GF-D8 (cell line): ENCODE measurements at regions not wholly inside any gene's neighbourhood (a gene's known extent, or its start where the extent isn't known, plus 50 kb on each side); places are given as distances from the start of the nearest gene placed in this dataset.

Experiments used
- DNase-seq: peaks from one replicate; lab custom pipeline; 2025; lab: John Stamatoyannopoulos, UW

GRCh38 chr13:106350208-106350607, 185.3 kb downstream of the EFNB2 start:
- no peak for DNase-seq

DNA sequence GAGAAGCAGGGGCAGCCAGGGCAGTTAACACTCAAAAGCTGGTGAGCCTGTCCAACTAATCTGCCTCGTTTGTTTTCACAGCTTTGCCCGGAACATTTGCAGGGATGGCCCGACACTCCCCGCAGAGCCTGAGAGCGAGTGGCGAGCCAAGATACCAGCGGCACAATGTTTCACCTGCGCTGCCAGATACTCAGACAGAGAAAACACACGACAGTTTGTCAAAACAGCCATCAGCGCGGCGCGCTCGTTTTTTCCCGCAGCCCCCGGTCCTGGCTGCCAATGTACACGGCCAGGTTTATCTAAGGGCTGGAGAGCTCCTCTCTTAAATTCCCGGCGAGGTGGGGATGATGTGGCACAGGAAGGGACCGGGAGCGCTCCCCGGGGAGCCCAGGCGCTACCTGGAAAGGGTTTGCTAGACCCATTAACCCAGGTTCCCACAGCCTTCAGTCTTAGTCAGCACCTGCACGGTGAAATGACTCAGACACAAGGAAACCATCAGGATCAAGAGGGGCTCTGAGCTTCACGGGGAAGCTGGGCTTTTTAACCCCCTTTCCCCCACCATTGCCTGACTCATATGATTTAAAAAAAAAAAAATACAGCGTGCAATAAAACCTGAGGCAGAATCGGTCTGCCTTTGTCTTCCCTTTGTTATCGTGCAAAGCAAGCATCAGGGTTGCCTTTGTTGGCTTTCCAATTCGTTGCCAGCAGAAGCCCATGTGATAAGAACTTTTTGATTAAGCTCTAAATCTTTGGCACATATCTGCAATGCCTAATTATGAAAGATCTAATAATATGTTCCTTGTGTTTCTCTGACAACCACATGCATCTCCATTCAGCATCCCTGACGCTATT, 186.2 kb downstream of the EFNB2 start:
- no peak for DNase-seq

DNA sequence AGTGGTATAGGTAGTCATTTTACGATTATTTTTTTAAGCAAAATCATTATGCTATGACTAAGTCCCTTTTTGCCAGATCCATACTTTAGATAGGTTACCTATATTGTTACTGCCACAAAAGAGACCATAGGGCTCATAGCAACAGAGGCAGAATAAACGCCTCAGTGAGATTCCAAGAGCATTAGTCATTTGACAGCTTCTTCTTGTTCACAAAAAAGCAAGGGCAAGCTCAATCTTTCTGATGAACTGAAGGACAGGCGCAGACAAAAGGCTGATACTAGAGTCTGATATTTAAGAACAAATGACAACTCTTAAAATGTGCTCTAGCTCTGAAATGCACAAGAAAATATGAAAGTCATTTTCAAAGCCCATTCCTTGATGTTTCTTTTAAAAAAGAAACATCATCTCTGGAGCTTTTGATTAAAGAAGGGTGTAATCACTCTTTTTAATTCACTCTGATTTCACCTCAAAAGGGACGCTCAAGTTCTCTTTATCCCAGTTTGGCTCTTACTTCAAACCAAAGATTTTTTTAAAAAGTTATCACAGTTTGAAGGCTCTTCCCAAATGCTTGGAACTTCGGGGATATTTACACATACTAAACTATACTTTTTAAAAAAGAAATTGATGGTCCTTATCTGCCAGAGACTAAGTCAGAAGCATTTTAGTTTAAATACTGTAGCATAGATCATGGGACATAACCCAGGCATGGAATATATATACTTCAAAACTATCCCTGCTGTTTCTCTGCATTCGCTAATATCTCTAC, 187.2 kb downstream of the EFNB2 start:
- DNase-seq: no peak

GRCh38 chr13:106344342-106344741, 191.1 kb downstream of the EFNB2 start:
- DNase-seq: no peak

- DNase-seq: no peak
Observed at GRCh38 chr13:106343836-106344235, 191.6 kb downstream of the EFNB2 start.

GRCh38 chr13:106340249-106340648, 195.2 kb downstream of the EFNB2 start:
- DNase-seq: no peak

GRCh38 chr13:106337096-106337850, 198.2 kb downstream of the EFNB2 start:
- no peak for DNase-seq

DNA sequence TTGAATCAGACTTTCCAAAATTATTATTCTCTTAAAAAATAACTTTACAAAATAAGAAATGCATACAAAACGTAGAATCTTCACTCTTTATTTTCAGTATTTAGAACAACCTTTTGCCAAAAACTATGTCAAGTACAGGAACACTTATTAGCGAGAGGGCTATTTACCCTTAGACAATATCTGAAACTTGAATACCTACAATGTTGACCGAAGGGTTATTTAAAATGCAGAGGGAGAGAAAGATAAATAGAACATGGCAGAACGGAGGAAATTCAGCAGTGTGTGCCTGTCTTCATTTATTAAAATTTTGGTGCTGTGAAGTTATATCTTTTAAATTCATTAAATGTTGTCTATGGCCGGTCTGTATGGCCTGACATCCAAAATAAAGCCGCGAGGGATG, 198.8 kb downstream of the EFNB2 start:
- no peak for DNase-seq

- DNase-seq: no peak
Observed at GRCh38 chr13:106332621-106333020, 202.8 kb downstream of the EFNB2 start.

GRCh38 chr13:106331116-106331515, 204.3 kb downstream of the EFNB2 start:
- no peak for DNase-seq

- no peak for DNase-seq
Observed at GRCh38 chr13:106329941-106330340, 205.5 kb downstream of the EFNB2 start.

DNA sequence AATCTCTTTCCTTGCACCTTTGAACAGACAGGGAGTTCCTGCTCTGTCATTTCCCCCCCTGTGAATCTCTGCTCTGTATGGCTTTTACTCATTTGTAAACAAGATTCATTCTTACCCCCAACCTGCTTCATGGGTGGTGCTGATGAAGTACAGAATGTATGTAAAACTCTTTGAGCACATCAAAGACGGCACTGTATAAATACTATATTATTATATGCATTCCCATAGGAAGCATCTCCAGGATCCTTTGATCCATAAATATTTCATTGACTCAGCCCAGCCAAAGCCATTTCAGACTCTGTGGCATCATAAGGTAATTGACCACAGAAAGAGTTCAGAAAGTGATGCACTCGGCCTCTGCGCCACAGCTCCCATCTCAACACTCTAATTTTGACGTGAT, 208.7 kb downstream of the EFNB2 start:
- no peak for DNase-seq

GRCh38 chr13:106324444-106324843, 211.0 kb downstream of the EFNB2 start:
- DNase-seq: no peak

GRCh38 chr13:106322628-106323027, 212.8 kb downstream of the EFNB2 start:
- no peak for DNase-seq

- DNase-seq: no peak
Observed at GRCh38 chr13:106318941-106319411, 216.5 kb downstream of the EFNB2 start.

DNA sequence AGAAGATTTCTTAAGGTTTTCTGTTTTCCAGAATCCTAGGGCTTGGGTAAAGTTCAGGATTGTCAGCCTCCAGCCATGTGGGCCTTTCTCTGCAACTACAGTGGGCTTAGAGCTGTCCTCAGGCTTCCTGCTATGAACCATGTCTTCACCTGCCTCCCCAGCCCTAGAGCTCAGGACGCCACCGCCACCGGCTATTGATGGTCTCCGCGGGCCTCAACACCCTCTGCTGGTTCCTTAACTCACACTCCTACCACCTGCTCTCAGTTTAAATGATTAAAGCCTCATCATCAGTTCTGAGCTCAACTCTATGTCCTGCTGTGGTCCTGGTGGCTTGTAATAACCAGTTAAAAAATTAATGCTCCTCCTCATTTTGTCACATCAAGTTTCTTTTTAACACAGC, 221.0 kb downstream of the EFNB2 start:
- DNase-seq: no peak

DNA sequence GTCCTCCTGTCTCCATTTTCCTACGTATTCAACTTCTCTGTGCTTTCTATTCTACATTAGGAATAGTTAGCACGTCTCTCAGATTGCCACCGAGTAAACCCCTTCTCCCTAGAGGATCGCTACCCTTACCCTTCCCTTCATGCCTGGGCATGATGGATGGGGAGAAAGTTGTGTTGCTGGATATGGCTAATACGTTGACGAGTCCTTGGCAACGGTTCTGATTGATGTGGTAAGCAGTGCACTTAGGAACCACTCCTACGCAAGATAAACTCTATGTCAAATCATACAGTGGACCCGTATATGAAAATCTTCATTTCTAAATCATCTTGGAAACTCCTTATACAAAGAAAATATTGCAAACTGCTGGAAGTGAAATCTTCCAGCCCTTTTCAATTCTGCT, 224.5 kb downstream of the EFNB2 start:
- no peak for DNase-seq

- DNase-seq: no peak
Observed at GRCh38 chr13:106310291-106310865, 225.1 kb downstream of the EFNB2 start.

GRCh38 chr13:106306748-106307277, 228.6 kb downstream of the EFNB2 start:
- DNase-seq: no peak

DNA sequence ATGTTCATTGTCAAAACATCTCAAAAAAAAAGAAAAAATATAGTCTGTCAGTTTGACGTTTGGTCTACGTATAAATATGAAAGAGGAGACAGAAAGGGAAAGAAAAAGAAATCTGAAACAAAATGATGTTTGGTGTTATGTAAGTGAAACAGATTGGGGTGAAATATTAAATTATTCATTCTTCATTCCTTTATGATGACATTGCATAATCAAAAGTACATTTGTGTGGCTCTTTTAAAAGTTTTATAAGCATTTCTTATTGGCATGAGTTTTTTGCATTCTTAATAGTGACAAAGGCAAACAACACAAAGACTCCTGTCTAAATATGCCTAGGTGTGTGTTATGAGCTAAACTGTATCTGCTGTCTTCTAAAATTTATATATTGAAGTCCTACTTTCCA, 232.6 kb downstream of the EFNB2 start:
- DNase-seq: no peak

- no peak for DNase-seq
Observed at GRCh38 chr13:106302011-106302410, 233.5 kb downstream of the EFNB2 start.

DNA sequence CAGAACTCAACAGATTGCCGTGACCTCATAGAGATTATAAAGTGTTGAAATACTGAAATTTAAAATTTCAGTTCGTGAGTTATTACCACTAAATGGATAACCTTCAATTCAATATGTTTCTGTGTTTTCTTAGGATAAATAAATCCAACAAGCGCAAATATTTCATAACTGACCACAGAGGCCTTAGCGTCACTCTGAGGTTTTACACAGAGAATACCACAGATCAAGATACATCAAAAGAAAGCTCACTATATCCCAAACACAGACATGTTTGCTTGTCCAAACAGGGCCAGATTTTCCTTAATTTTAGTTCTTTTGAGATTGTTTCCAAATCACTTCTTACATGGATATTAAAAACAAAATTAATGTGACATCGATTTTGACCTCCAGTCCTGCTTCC, 235.8 kb downstream of the EFNB2 start:
- DNase-seq: no peak
